ENCODE measurements at regions not wholly inside any gene's neighbourhood (a gene's known extent, or its start where the extent isn't known, plus 50 kb on each side); places are given as distances from the start of the nearest gene placed in this dataset.

- no peak for DNase-seq
Observed at GRCh38 chr2:196249860-196250259, 78.5 kb upstream of the STK17B start.

- no peak for DNase-seq
Observed at GRCh38 chr2:196251132-196251531, 79.8 kb upstream of the STK17B start.

GRCh38 chr2:196252408-196253115, 81.2 kb upstream of the STK17B start:
- no peak for DNase-seq

- DNase-seq = no peak
Observed at GRCh38 chr2:196253116-196253480, 81.7 kb upstream of the STK17B start.

- DNase-seq = no peak
Observed at GRCh38 chr2:196256585-196256984, 85.2 kb upstream of the STK17B start.

GRCh38 chr2:196257086-196257485, 85.7 kb upstream of the STK17B start:
- no peak for DNase-seq

- no peak for DNase-seq
Observed at GRCh38 chr2:196258407-196258806, 87.0 kb upstream of the STK17B start.

GRCh38 chr2:196259507-196260481, 88.4 kb upstream of the STK17B start:
- DNase-seq = no peak

- no peak for DNase-seq
Observed at GRCh38 chr2:196260546-196260945, 89.2 kb upstream of the STK17B start.

- no peak for DNase-seq
Observed at GRCh38 chr2:196262606-196263005, 91.2 kb upstream of the STK17B start.

- DNase-seq = no peak
Observed at GRCh38 chr2:196263181-196263747, 91.9 kb upstream of the STK17B start.

GRCh38 chr2:196266351-196266750, 95.0 kb upstream of the STK17B start:
- DNase-seq = no peak

- DNase-seq = no peak
Observed at GRCh38 chr2:196266855-196267254, 95.5 kb upstream of the STK17B start.

GRCh38 chr2:196268025-196268424, 96.6 kb upstream of the STK17B start:
- no peak for DNase-seq

GRCh38 chr2:196268538-196269338, 97.4 kb upstream of the STK17B start:
- no peak for DNase-seq

- DNase-seq = no peak
Observed at GRCh38 chr2:196271795-196272194, 100.4 kb upstream of the STK17B start.

GRCh38 chr2:196274387-196274809, 103.0 kb upstream of the STK17B start:
- DNase-seq = peak; percentile 85

GRCh38 chr2:196275646-196276352, 104.4 kb upstream of the STK17B start:
- DNase-seq = no peak

- DNase-seq = no peak
Observed at GRCh38 chr2:196276421-196276820, 105.0 kb upstream of the STK17B start.

- DNase-seq = peak; percentile 14
Observed at GRCh38 chr2:196277002-196277401, 105.6 kb upstream of the STK17B start.

GRCh38 chr2:196278491-196278911, 107.1 kb upstream of the STK17B start:
- DNase-seq = no peak

- DNase-seq = no peak
Observed at GRCh38 chr2:196279541-196279940, 108.2 kb upstream of the STK17B start.
